Glomerular visceral epithelial cell (primary cell): ENCODE measurements at regions not wholly inside any gene's neighbourhood (a gene's known extent, or its start where the extent isn't known, plus 50 kb on each side); places are given as distances from the start of the nearest gene placed in this dataset.

Experiments used
- DNase-seq: peaks from one replicate; pipeline ENCODE4 v3.0.0-alpha.2; 2016; ENCODE audit errors: extremely low spot score

DNA sequence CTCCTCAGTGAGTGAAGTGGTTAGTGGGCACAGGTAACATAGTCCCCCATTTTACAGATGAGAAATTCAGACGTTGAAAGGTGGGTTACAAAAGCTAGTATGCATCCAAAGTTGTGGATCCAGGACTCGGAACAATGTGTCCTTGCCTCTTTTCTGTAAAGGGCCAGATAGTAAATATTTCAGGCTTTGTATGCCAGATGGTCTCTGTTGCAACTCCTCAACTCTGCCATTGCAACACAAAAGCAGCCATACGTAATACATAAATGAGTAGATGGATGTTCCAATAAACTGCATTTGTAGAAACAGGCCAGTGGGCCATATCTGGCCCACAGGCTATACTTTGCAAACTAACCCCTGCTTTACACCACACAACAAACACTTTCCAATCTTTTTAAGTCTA, 166.6 kb upstream of the PKDCC start:
- no peak for DNase-seq

- DNase-seq = no peak
Observed at GRCh38 chr2:41884718-41885117, 163.1 kb upstream of the PKDCC start.

- no peak for DNase-seq
Observed at GRCh38 chr2:41886145-41886664, 161.6 kb upstream of the PKDCC start.

DNA sequence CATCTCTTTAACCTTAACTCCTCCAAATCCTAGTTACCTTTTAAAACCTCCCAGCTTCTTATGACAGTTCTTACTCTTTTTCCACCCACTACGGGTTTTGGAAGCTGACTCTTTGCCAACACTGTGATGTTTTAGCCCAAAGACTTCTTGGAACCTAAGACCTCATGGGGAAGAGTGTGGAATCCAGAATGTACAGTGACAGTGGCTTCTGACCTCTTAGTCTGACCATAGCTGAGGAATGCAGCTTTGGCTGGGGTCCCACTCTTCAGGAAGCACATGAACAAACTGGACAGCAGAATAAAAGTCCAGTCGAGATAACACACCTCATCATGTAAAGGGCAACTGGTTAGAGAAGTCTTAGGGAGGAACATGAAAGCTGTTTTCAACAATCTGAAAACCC, 161.1 kb upstream of the PKDCC start:
- peak; percentile 11 for DNase-seq

- DNase-seq = no peak
Observed at GRCh38 chr2:41890341-41890740, 157.5 kb upstream of the PKDCC start.

DNA sequence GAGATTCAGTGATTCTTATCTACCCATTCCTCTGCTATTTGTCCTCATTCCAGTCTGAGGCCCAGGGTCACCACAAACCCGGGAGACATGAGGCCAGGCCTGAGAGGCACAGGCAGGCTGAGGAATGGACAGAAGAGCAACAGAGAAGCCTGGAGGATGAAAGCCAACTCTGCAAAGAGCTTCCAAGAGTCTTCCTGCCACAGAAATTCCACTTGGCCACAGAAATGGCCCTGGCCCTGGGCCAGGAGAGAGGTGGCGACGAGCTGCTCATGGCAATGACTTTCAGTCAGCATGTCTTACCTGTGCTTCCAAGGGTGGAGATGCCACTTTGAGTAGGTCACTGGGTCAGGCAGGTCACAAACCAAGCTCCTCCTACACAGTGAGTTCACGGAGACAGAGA, 155.3 kb upstream of the PKDCC start:
- DNase-seq = no peak

GRCh38 chr2:41894563-41895333, 153.1 kb upstream of the PKDCC start:
- no peak for DNase-seq

DNA sequence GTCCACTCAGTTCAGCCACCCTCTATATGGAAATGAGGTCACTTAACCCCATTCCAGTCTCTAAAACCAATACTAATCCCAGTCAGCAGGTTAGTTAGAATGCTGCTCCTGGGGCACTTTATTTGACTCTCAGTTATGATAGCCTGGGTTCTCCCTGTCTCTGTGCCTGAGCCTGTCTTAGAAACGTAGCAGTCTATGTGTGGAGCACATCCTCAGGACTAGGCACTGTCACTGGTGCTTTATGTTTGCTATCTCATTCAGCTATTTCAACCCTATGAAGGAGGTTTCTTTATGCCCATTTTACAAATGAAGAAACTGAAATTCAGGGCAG, 152.5 kb upstream of the PKDCC start:
- DNase-seq = no peak

DNA sequence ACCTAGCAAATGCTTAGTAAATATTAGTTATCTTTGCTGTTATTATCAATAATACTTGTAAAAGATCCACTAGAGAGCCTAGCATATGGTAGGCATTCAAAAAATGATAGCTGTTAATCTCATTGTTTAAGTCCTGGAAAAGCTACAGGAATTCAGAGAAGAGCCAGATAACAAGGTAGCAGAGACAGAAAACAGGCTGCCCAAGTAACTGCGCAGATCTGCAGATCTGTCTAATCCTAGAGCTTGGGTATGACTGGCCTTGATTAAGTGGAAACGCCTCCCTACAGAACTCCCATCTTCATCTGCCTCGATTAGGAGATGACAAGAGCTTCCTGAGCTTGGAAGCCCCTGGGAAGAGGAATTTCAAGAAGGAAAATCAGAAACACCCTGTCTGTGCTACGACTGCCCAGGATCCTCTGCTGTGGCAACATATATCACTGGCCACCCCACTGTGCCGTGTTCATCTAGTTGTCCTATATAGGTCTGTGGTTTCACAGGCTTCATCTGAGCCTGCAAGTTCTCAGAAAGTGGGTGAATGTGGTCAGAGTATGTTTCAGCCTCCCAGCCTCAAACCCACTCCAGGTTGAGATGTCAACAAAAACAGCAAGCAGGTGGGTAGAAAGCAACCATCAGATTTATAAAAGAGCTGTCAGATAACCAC, 151.5 kb upstream of the PKDCC start:
- no peak for DNase-seq

DNA sequence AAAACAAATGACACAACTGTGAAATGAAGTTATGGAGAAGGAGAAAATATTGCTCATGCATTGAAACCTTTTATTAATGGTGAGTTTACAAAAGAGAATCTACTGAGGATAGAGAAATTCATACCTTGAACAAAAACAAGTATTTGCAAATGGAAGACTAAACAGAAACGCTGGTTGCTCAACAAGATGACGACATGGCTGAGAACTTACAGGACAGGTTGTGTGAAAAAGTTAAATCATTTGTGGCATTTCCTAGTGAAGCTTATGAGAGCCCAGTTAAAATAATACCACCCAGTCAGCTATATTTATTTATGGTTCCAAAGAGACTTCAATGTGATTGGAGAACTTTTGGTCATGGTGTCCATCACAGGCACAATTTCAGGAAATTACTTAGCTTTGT, 148.6 kb upstream of the PKDCC start:
- DNase-seq = no peak

DNA sequence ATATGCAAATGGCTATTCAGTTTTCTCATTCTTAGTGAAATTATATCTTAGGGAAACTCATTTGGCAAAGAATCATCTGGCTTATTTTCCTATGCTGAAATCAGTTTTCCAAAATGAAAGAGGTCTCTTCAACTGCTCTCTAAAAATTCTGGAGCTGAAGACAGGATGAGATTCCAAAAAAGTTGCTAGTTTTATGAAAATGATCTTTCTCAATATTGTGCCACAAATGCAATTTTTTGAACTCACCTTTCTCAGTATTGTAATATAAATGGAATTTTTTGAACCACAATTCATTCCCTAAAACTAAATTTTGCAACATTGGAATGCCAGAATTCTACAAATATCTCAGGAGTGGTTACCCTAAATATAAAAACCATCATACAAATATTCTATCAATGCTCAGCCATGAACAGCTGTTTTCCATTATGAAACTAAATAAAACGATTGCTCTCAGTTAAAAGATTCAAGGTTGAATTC, 147.7 kb upstream of the PKDCC start:
- DNase-seq = no peak

DNA sequence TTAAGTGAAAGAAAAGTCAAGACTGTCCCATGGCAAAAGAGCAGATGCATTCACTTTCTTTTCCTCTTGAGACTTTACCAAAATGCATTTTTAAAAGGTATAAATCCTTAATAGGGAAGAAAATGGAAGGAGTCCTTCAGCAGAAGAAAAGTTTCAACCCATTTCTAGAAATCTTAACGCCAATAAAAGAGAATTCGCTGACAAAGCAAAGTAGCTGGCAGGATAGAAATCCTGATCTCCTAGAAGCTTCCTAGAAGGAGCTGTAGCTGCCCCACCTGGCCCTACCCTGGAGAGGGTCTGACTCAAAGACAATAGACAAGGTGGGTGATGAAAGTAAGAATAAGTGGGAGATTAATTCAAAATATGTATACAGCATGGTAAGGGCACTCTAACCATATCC, 144.9 kb upstream of the PKDCC start:
- no peak for DNase-seq

DNA sequence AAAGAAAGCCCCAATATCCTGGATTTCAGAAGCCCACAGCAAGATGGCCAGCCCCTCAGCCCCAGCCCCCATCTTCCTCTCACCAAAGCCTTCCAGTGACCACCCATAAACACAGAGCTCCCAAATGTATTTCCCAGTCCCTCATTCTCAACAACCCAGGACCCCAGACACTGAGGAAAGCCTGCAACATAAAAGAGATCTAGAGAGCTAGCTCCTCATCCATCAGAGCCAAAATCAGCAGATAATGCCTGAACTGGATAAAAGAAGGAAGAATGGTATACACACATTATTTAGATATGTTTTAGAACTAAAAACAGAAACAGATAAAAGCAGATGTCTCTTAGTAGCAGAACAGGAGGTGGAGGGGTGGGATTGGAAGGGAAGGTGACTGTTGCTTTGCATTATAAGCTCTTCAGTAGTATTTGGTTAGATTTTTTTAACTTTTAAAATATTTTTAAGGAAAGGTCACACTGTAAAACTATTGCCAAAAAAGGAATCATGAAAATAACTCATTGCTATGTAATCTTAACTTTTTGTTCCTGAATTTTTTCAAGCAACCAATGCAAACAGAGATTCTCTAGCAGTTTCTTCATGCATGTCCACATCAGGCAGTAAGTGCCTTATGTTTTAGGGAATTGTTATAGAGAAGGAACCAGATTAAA, 144.2 kb upstream of the PKDCC start:
- DNase-seq = no peak

- DNase-seq = no peak
Observed at GRCh38 chr2:41904459-41904858, 143.4 kb upstream of the PKDCC start.

DNA sequence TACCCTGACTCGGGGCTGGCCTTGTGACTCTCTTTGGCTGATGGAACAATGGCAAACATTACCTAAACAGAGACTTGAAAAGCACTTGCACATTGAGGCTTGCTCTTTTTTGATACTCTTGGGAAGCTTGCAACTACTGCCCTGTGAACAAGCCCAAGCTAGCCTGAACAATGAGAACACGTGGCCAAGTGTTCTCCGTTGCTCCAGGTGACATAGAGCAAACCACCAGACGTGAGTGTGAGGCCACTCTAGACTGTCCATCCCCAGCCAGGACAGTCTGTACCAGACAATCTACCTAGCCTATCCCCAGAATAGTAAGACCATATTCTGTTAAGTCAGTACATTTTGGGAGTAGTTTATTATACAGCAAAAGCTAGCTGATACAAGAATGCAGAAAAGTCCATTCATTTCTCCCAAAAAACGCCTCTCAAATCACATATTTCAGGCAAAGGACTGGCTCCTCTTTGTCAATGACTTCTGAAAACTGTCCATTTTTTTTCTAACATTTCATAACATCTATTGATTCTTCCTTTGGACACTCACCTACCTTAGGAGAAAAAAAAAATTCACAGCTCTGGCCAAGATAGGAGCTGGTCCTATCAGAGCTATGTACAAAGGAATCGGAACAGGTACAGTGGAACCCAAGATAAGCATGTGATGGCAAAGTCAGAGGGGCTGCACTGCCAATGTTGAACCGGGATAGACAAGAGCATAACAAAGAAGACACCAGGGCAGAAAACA, 142.1 kb upstream of the PKDCC start:
- DNase-seq = no peak

DNA sequence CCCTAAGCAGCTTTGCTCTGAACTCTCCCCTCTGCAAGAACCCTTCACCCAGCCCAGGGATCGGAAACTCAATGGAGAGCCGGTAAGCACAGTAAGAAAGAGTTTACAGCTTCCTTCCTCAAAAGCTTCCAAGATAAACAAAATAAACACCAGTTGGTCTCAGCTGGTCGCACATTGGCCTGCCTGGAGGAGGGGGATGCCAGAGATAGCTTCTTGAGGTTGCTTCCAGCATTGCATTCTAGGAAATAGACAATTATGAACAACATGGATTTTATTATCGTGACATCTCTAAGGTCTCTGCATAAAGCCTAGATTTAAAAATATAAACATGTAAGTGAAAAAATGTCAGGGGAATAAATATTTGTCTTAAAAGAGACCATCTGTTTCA, 141.5 kb upstream of the PKDCC start:
- no peak for DNase-seq

DNA sequence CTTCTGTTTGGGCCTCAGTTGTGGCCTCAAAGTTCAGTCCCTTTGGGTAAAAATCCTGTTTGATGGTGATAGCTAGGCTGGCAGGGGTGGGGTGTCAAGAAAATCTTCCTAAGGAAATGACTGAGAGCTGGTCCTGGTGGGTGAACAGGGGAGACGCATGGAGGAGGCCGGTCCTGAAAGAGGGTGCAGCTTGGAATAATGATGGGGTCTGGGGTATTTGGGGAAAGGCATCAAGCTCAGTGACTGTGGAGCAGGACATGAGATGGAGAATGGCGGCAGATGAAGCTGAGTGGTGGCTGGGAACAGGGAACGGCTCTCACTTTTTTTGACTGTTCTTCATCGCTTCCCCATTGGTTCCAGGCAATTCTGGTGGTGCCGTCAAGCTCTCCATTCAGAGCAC, 140.7 kb upstream of the PKDCC start:
- DNase-seq = no peak

DNA sequence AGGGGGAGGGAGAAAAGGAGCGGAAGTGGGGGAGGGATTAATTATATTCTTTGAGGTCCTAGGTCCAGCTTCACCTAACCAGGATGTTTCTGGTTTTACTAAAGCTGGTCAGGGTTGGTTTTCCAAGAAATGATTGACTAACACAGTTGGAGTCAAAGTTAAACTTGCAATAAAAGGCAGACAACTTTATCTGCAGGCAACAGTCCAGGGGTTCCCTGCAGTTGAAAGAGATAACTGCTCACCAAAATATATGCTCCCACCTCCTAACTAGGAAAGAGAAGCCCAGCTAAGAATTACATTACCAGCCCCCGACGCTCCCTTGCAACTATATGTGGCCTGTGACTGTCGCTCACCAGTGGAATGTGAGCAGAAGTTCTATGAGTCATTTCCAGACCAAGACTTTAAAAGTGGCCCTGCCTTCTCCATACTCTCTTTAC, 140.0 kb upstream of the PKDCC start:
- DNase-seq = peak; percentile 44

DNA sequence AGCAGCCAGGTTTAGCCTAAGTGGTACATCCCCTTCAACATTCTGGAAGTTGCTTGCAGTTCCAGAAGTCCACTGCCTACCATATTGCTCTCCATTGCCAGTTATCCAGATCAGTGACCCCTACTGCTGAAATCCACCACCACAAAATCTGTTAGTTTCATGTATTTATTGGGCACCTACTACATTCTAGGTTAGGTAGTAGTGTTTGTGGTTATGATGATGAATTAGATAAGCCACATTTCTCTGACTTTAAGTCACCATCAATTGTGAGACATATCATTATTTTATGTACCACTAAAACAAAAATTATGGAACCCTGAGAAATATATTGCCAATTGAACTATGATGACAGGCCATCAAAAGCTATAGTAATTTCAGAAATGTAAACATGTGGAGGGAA, 139.5 kb upstream of the PKDCC start:
- DNase-seq = no peak

DNA sequence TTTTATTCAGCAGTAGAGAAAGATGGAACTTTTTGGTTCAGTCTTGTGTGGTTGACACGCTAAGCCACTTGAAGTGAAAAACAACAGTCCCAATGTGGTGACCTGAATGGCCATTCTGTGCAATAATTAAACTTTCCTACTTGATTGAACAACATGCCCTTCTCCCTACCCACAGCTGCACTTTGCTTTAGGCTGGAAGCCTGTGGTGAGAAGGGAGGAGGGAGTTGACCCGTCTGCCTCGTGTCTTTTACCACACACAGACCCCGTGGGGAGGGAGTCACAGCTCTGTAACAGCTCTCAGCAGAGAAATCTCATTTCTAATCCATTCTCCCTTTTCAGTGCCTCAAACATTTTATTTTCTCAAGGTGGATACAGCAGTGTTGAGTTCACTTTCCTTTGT, 138.2 kb upstream of the PKDCC start:
- DNase-seq = peak; percentile 52

DNA sequence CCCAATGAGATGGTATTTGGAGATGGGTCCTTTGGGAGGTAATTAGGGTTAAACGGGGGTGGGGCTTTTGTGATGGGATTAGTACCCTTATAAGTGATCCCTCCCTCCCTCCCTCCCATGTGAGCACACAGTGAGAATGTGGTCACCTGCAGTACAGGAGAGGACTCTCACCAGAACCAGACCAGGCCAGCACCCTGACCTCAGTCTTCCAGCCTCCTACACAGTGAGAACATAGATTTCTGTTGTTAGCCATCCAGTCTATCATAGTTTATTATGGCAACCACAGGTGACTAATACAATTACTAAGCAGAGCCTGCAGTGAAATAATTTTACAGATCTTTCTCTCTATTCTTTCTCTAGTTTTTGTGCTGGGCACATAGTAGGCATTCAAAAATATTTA, 137.7 kb upstream of the PKDCC start:
- peak; percentile 69 for DNase-seq

DNA sequence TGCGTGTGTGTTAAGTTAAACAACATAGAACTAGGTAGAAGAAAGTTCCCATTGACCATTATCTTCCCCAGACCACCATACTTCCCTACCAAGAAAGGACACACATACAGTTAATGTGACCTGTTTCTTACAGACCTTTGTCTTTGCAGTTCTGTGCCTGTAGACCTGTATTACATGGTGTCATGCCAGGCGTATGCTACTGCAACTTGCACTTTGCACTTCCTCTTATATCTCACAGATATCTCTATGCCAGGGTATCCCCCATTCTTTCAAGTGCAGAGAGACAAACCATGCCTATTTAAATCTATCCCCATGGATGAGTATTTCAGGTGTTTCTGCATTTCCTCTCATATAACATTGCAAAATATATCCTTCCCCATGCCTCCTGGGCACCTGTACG, 136.8 kb upstream of the PKDCC start:
- no peak for DNase-seq
